Left lung (tissue), 4 donors: ENCODE measurements at regions not wholly inside any gene's neighbourhood (a gene's known extent, or its start where the extent isn't known, plus 50 kb on each side); places are given as distances from the start of the nearest gene placed in this dataset.

ENCODE experiments used
- ATAC-seq: fragments of 200-7000 bp; cut with Tn5 transposase; one replicate; pipeline ENCODE4 v1.9.1; 2020; ENCODE audit warnings: moderate library complexity
- DNase-seq, 4 donors: peaks; one replicate each; pipeline ENCODE4 v3.0.0-alpha.2; 2013 to 2020
- H3K27ac ChIP-seq, 2 donors: fragments of 200-600 bp; sonication (generic) in 1 of 2; one replicate each; pipeline versions ENCODE4 v1.5.0 to v1.8.0; 2020 to 2021
- H3K27me3 ChIP-seq, 2 donors: fragments of 200-600 bp; sonication (generic) in 1 of 2; one replicate each; pipeline versions ENCODE4 v1.5.0 to v1.8.0; 2020 to 2021
- H3K36me3 ChIP-seq, 2 donors: fragments of 200-600 bp; sonication (generic) in 1 of 2; one replicate each; pipeline versions ENCODE4 v1.5.0 to v1.8.0; 2020 to 2021
- H3K4me1 ChIP-seq, 2 donors: fragments of 200-600 bp; one replicate each; pipeline ENCODE4 v1.8.0; 2021
- H3K4me3 ChIP-seq, 2 donors: fragments of 200-600 bp; sonication (generic) in 1 of 2; one replicate each; pipeline versions ENCODE4 v1.5.0 to v1.8.0; 2020 to 2021; ENCODE audit warnings: mild to moderate bottlenecking in 1 of 2
- H3K9me3 ChIP-seq, 2 donors: fragments of 200-600 bp; sonication (generic) in 1 of 2; one replicate each; pipeline versions ENCODE4 v1.5.0 to v1.8.0; 2020 to 2021
- intact Hi-C, 2 donors: fragments of 100-400 bp; cut with DNase I; formaldehyde crosslinking; loops; one replicate each; pipeline versions ENCODE4 v1.11.2 to v1.14.2; 2022
- TF ChIP-seq, protein P1 (sequence below), 2 donors: fragments of 200-600 bp; sonication (generic) in 1 of 2; IDR thresholded peaks; one replicate each; pipeline versions ENCODE4 v1.5.0 to v1.8.0; 2021; ENCODE audit warnings: antibody characterized with exemption in 2 of 2
- donor health status: DM: no; HTN: yes; CAD: no.
- donor health status: DM: no; HTN: no; CAD: no.

DNA sequence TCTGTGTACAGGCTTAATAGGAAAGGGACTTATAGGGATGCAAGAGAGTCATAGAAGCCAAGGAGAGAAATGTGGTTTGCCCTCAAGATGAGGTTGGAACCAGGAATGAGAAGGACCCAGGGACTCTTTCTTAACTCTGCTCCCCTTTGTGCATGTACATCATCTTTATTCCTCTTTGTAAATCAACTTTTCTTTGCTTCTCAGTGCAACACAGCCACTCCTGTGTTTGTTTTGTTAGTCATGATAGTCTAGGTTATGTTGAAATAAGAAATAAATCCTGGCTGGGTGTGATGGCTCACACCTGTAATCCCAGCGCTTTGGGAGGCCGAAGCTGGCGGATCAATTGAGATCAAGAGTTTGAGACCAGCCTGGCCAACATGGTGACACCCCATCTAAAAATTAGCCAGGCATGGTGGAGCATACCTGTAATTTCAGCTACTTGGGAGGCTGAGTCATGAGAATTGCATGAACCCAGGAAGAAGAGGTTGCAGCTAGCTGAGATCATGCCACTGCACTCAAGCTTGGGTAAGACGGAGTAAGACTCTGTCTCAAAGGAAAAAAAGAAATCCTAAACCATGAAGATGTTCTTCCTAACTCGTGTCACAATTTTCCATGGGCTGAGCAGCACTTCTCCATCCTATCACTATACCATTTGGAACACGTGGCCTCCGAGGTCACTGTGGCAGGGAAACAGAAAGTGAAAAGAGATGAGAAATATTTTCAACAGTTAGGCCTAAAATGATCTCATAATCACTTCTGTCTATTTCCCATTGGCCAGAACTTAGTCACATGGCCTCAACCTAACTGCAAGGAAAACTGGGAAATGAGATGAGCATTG lies 73.0 kb upstream of the TMEM17 start:
- no peak overlapping the region for H3K27ac ChIP-seq
- intact Hi-C loops: no loop called here
- DNase-seq: peak in 1 of 4 donors; percentile 42
- no peaks in the 10 kb centered on the region for H3K36me3 ChIP-seq
- H3K9me3 ChIP-seq: no peaks in the 10 kb centered on the region
- peak; percentile 59 for ATAC-seq
- H3K4me1 ChIP-seq: no peaks in the 10 kb centered on the region
- TF ChIP-seq, protein P1, sequence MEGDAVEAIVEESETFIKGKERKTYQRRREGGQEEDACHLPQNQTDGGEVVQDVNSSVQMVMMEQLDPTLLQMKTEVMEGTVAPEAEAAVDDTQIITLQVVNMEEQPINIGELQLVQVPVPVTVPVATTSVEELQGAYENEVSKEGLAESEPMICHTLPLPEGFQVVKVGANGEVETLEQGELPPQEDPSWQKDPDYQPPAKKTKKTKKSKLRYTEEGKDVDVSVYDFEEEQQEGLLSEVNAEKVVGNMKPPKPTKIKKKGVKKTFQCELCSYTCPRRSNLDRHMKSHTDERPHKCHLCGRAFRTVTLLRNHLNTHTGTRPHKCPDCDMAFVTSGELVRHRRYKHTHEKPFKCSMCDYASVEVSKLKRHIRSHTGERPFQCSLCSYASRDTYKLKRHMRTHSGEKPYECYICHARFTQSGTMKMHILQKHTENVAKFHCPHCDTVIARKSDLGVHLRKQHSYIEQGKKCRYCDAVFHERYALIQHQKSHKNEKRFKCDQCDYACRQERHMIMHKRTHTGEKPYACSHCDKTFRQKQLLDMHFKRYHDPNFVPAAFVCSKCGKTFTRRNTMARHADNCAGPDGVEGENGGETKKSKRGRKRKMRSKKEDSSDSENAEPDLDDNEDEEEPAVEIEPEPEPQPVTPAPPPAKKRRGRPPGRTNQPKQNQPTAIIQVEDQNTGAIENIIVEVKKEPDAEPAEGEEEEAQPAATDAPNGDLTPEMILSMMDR (IDR thresholded peaks at IDR 0.05): no peak
- no peaks in the 10 kb centered on the region for H3K27me3 ChIP-seq
- H3K4me3 ChIP-seq: no peak overlapping the region

DNA sequence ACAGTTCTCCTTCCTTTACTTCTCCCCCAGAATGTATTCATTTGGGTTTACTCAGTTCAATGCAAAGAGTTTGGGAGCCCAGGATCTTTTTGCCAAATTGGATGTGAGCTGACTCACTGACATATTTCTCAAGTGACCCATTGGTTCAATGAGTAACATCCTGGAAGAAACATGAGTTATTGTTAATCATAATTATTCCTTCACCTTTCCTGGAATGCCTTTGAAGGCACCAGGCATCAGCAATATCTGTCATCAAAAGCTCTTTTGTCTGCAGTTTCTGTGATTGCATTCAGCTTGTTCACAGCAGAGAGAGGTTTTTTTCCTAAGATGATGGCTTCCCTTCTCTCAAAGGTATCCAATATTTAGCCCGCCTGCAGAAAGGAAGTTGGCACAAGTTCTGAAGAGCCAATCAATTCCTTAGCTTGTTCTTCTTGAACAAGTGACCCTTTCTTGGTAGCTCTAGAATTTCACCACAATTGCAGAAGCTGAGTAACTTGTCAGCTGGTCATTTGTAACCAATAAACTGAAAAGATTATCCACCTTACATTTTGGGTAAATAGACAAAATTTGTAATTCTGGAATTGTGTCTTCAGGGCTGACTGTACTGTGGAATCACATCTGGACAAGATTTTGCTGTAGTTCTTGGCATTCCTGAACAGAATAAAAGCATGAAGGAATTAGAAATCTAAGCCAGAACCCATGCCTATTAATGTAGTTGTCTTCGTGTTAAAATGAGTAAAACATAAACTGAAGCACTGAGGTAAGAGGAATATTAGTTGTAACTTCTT lies 72.2 kb upstream of the TMEM17 start:
- no peaks in the 10 kb centered on the region for H3K27me3 ChIP-seq
- H3K36me3 ChIP-seq: no peaks in the 10 kb centered on the region
- no peaks in the 10 kb centered on the region for H3K4me1 ChIP-seq
- H3K9me3 ChIP-seq: no peaks in the 10 kb centered on the region
- intact Hi-C loops: no loop called here
- no peak overlapping the region for H3K4me3 ChIP-seq
- ATAC-seq (no peak), DNase-seq (no peak)
- TF ChIP-seq, protein P1 (IDR thresholded peaks at IDR 0.05): no peak
- no peak overlapping the region for H3K27ac ChIP-seq

DNA sequence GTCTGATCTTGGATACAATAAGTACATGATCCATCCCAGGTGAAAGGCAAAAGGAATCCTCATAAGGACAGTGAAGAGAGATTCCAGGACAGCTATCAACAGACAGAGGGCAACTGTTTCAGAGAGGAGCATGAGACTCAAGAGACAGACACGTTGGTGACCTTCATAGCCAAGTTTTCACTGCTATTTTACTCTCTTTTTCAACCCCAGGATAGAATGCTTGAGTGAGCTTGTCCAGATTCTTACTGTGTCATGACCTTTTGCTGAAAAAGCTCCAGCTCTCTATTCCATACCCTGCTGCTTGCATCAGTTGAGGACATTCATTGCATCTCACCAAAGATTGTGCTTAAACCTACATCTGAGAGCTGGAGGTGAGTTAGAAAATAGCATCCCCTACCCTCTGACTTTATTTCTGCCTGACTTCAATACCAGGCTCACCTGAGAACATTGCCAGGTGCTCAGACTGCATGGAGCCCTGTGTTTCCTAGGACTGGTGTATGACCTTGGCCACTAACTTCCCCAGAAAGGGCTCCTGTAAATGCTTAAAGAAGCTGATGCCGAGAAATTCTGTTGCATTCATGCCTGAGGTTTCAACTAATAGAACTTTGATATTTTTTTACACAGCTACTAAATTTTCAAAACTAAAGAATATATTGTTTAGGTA lies 70.4 kb upstream of the TMEM17 start:
- ATAC-seq (no peak), DNase-seq (no peak)
- intact Hi-C loops: no loop called here
- H3K4me1 ChIP-seq: no peaks in the 10 kb centered on the region
- peaks cover 5 to 7% of the 10 kb centered on the region in 2 donors for H3K27me3 ChIP-seq
- TF ChIP-seq, protein P1 (IDR thresholded peaks at IDR 0.05): no peak
- no peak overlapping the region for H3K4me3 ChIP-seq
- H3K9me3 ChIP-seq: no peaks in the 10 kb centered on the region
- H3K36me3 ChIP-seq: no peaks in the 10 kb centered on the region
- no peak overlapping the region for H3K27ac ChIP-seq

DNA sequence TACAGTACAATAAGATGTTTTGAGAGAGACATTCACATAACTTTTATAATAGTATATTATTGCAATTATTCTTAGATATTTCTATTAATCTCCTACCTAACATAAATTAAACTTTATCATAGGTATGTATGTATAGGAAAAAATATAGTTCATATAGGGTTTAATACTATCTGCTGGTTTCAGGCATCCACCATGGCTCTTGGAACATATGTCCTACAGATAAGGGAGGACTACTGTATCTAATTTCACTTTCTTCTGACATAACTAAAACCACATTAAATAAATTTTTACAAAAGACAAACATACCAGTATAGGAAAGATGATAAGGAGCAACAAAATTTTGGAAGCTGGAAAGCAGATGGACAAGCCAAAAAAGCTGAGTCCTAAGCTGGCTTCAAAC lies 67.9 kb upstream of the TMEM17 start:
- intact Hi-C loops: no loop called here
- ATAC-seq: no peak

More for the DNA sequence above, 67.9 kb upstream of the TMEM17 start:
- no peak overlapping the region for H3K27ac ChIP-seq
- no peaks in the 10 kb centered on the region for H3K4me1 ChIP-seq
- DNase-seq: no peak
- TF ChIP-seq, protein P1 (IDR thresholded peaks at IDR 0.05): no peak
- no peaks in the 10 kb centered on the region for H3K36me3 ChIP-seq
- no peak overlapping the region for H3K4me3 ChIP-seq
- H3K27me3 ChIP-seq: peaks cover 5 to 23% of the 10 kb centered on the region in 2 donors
- no peaks in the 10 kb centered on the region for H3K9me3 ChIP-seq
